Bronchial epithelial cell (primary cell): ENCODE measurements at regions not wholly inside any gene's neighbourhood (a gene's known extent, or its start where the extent isn't known, plus 50 kb on each side); places are given as distances from the start of the nearest gene placed in this dataset.
A peak's percentile ranks its signal among the peaks of the same experiment; 100 is the strongest.

ENCODE experiments used
- DNase-seq: peaks from one replicate; pipeline ENCODE4 v3.0.0-alpha.2; 2010; ENCODE audit warnings: low read depth
- FAIRE-seq: peaks from 2 replicates; lab custom pipeline; 2011; peaks lifted over from hg19 to GRCh38; lab: Jason Lieb, UNC
- H3K27me3 ChIP-seq: 2 replicates; pipeline ENCODE4 v1.5.1; 2011; ENCODE audit warnings: low read length; ENCODE audit not compliant: control insufficient read depth, insufficient read depth
- H3K36me3 ChIP-seq: 2 replicates; pipeline ENCODE4 v1.5.1; 2011; ENCODE audit warnings: low read length; ENCODE audit not compliant: control insufficient read depth, insufficient read depth
- H3K4me3 ChIP-seq: 2 replicates; pipeline ENCODE4 v1.5.1; 2011; ENCODE audit warnings: mild to moderate bottlenecking, low read depth, low read length, control low read depth
- CTCF ChIP-seq: IDR thresholded peaks from 2 replicates; pipeline ENCODE4 v1.5.1; 2011; ENCODE audit warnings: mild to moderate bottlenecking, moderate library complexity, low read length, control low read depth, inconsistent platforms; ENCODE audit not compliant: insufficient read depth, severe bottlenecking

DNA sequence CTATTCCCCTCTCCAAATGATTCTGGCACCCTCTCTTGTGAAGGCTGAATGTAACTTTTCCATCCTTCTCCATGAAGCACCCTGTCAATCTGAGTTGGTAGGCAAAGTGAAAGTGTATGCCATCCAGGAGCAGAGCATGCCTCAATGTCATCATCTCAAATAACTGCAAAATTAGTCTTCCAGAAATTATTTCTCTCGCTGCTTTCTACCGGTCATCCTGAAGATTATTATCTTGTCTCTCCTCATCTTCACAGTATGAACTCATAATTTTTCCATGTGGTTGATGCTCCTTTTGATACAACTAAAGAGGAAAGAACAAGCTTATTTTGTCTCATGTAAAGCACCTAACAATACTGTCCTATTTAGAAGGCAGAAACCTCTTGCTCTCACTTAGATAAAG is 285.5 kb upstream of the PCDH7 start:
- FAIRE-seq = no peak

GRCh38 chr4:30436394-30436793 is 283.8 kb upstream of the PCDH7 start:
- FAIRE-seq = no peak
- no peak overlapping the region for H3K4me3 ChIP-seq
- no peak for TF ChIP-seq CTCF

More for the DNA sequence above, 285.5 kb upstream of the PCDH7 start:
- TF ChIP-seq CTCF = no peak
- Histone ChIP-seq H3K27me3 (no peaks in the 10 kb centered on the region), H3K36me3 (no peaks in the 10 kb centered on the region), H3K4me3 (no peak overlapping the region)
- no peak for DNase-seq

DNA sequence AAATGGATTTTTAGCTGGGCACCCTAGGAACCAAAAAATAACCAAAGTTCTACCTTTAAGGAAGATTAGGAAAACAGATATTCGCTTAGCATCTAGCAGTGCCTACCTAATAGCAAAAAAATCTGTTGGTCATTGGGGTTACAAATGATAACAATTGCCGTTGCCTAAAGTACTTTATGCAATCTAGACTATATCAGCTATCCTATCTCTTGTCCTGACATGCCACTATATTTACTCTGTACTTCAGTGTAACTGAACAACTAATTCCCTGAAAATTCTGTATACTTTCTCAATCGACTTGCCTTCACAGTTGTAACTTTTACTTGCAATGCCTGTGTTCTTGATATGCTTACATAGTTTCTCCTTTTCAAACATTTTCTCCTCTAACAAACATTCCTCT is 282.9 kb upstream of the PCDH7 start:
- peak; percentile 89 for DNase-seq
- no peak for TF ChIP-seq CTCF
- FAIRE-seq = no peak
- Histone ChIP-seq H3K4me3 (no peak overlapping the region), H3K36me3 (no peaks in the 10 kb centered on the region), H3K27me3 (no peaks in the 10 kb centered on the region)

More at GRCh38 chr4:30436394-30436793, 283.8 kb upstream of the PCDH7 start:
- DNase-seq = no peak
- H3K36me3 ChIP-seq = no peaks in the 10 kb centered on the region
- H3K27me3 ChIP-seq = no peaks in the 10 kb centered on the region

DNA sequence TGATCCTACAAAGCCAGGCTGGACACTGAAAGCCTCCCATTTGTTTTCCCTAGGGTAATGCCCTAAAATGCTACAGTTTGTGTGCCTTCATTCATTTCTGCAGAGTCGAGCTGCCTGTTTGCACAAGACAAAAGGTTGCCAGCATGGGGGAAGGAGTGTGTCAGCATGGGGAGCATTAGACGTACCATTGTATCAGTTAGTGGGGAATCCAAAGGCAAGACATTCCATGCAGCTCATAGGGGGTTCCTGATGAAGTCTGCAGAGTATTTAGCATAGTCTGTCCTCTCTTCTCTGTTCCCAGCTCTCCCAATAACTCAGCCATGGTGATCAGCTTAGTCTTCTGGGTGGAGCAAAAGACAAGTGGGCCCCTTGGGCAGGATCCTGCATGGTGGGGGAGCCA is 276.9 kb upstream of the PCDH7 start:
- Histone ChIP-seq H3K4me3 (no peak overlapping the region), H3K27me3 (no peaks in the 10 kb centered on the region), H3K36me3 (no peaks in the 10 kb centered on the region)
- DNase-seq = no peak
- FAIRE-seq = no peak
- no peak for TF ChIP-seq CTCF

DNA sequence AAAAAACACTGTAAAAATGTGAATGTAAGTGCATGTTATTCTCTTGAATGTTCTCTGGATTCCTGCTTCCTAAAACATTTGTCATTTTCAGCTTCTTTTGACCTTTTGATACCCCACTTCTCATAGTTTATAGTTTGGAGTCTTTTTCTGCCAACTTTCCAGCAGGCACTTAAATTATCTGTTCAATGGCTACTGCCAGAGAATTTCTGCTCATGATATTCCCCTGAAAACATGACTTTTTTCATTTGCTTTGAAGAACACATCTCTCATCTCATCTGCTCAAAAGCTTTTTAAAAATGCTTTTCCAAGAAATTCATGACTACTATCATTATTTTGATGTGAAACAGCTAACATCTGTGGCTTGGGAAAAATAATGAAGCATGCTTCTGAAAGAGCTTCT is 269.7 kb upstream of the PCDH7 start:
- FAIRE-seq (no peak), DNase-seq (no peak)
- TF ChIP-seq CTCF = no peak

GRCh38 chr4:30454504-30454903 is 265.7 kb upstream of the PCDH7 start:
- FAIRE-seq = no peak
- no peak for TF ChIP-seq CTCF
- peak; percentile 8 for DNase-seq
- H3K27me3 ChIP-seq = no peaks in the 10 kb centered on the region
- no peaks in the 10 kb centered on the region for H3K36me3 ChIP-seq
- no peak overlapping the region for H3K4me3 ChIP-seq

More for the DNA sequence above, 269.7 kb upstream of the PCDH7 start:
- H3K4me3 ChIP-seq = no peak overlapping the region
- H3K36me3 ChIP-seq = no peaks in the 10 kb centered on the region
- no peaks in the 10 kb centered on the region for H3K27me3 ChIP-seq
